ENCODE measurements at regions not wholly inside any gene's neighbourhood (a gene's known extent, or its start where the extent isn't known, plus 50 kb on each side); places are given as distances from the start of the nearest gene placed in this dataset.

GRCh38 chr6:51553246-51554015, 534.0 kb downstream of the PKHD1 start:
- H3K27ac Mint-ChIP-seq (ENCODE audit: unreplicated experiment) = no peak overlapping the region
- H3K27me3 Mint-ChIP-seq (ENCODE audit: unreplicated experiment) = no peaks in the 10 kb centered on the region
- no peak for TF ChIP-seq CTCF (IDR thresholded peaks at IDR 0.05; ENCODE audit: partially characterized antibody, unreplicated experiment)
- no peaks in the 10 kb centered on the region for H3K9me3 Mint-ChIP-seq (ENCODE audit: unreplicated experiment)
- DNase-seq = no peak
- no peaks in the 10 kb centered on the region for H3K36me3 Mint-ChIP-seq (ENCODE audit: unreplicated experiment)
- H3K4me1 Mint-ChIP-seq (ENCODE audit: low read depth, unreplicated experiment) = peaks cover 3% of the 10 kb centered on the region
- no peak overlapping the region for H3K4me3 Mint-ChIP-seq (ENCODE audit: unreplicated experiment)

GRCh38 chr6:51554029-51554428, 533.4 kb downstream of the PKHD1 start:
- TF ChIP-seq CTCF (IDR thresholded peaks at IDR 0.05; ENCODE audit: partially characterized antibody, unreplicated experiment) = no peak
- H3K4me3 Mint-ChIP-seq (ENCODE audit: unreplicated experiment) = no peak overlapping the region
- DNase-seq = no peak
- no peaks in the 10 kb centered on the region for H3K9me3 Mint-ChIP-seq (ENCODE audit: unreplicated experiment)
- no peaks in the 10 kb centered on the region for H3K36me3 Mint-ChIP-seq (ENCODE audit: unreplicated experiment)
- no peaks in the 10 kb centered on the region for H3K27me3 Mint-ChIP-seq (ENCODE audit: unreplicated experiment)
- H3K27ac Mint-ChIP-seq (ENCODE audit: unreplicated experiment) = no peak overlapping the region
- peaks cover 3% of the 10 kb centered on the region for H3K4me1 Mint-ChIP-seq (ENCODE audit: low read depth, unreplicated experiment)

GRCh38 chr6:51559059-51559458, 528.4 kb downstream of the PKHD1 start:
- TF ChIP-seq CTCF (IDR thresholded peaks at IDR 0.05; ENCODE audit: partially characterized antibody, unreplicated experiment) = no peak
- H3K4me3 Mint-ChIP-seq (ENCODE audit: unreplicated experiment) = no peak overlapping the region
- peaks cover 1% of the 10 kb centered on the region for H3K9me3 Mint-ChIP-seq (ENCODE audit: unreplicated experiment)
- H3K4me1 Mint-ChIP-seq (ENCODE audit: low read depth, unreplicated experiment) = no peaks in the 10 kb centered on the region
- no peaks in the 10 kb centered on the region for H3K27me3 Mint-ChIP-seq (ENCODE audit: unreplicated experiment)
- H3K27ac Mint-ChIP-seq (ENCODE audit: unreplicated experiment) = no peak overlapping the region
- no peak for DNase-seq
- H3K36me3 Mint-ChIP-seq (ENCODE audit: unreplicated experiment) = no peaks in the 10 kb centered on the region

- no peak for TF ChIP-seq CTCF (IDR thresholded peaks at IDR 0.05; ENCODE audit: partially characterized antibody, unreplicated experiment)
- no peaks in the 10 kb centered on the region for H3K36me3 Mint-ChIP-seq (ENCODE audit: unreplicated experiment)
- DNase-seq = no peak
- no peak overlapping the region for H3K4me3 Mint-ChIP-seq (ENCODE audit: unreplicated experiment)
- no peaks in the 10 kb centered on the region for H3K27me3 Mint-ChIP-seq (ENCODE audit: unreplicated experiment)
- H3K4me1 Mint-ChIP-seq (ENCODE audit: low read depth, unreplicated experiment) = no peaks in the 10 kb centered on the region
- no peak overlapping the region for H3K27ac Mint-ChIP-seq (ENCODE audit: unreplicated experiment)
- H3K9me3 Mint-ChIP-seq (ENCODE audit: unreplicated experiment) = peaks cover 1% of the 10 kb centered on the region
Measured at GRCh38 chr6:51562198-51562597, 525.2 kb downstream of the PKHD1 start.

Measured in glutamatergic neuron (in vitro differentiated cells).